ENCODE measurements at regions not wholly inside any gene's neighbourhood (a gene's known extent, or its start where the extent isn't known, plus 50 kb on each side); places are given as distances from the start of the nearest gene placed in this dataset.

DNA sequence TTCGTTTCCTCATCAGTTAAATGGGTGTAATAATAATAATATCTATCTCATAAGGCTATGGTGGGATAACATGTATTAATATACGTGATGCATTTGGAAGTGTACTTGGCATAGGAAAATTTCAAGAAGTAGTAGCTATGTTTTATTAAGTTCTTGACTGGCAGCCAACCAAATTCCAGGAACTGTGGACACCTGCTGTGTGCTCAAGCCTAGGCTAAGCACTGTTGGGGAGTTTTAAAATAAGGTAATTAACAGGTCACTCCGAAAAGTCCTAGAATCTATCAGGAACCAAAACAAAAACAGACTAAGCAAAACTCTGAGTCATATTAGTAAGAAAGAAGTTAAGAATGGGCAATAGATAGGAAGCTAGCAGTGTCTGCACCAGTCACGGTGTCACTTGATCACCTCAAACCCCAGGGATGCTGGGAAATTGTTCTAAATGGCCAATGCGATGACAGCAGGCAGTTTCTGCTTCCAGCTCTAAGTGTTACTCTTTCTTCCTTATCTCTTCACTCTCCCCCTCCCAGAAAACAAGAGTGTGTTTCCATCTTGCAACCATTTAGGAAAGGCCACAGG, 92.0 kb upstream of the GDF10 start:
- Histone ChIP-seq H2AFZ (ENCODE audit: low read length) (no peak overlapping the region), H3K9me3 (ENCODE audit: insufficient read depth, low read depth, low read length) (peaks cover 9% of the 10 kb centered on the region), H3K4me3 (ENCODE audit: low read length, poor library complexity, severe bottlenecking) (no peak overlapping the region), H3F3A (ENCODE audit: low read depth) (peaks cover 3% of the 10 kb centered on the region; the same call in 1 of the 2 replicates), H3K9ac (ENCODE audit: low read depth, low read length, poor library complexity, severe bottlenecking) (no peak overlapping the region), H3K27me3 (ENCODE audit: insufficient read depth, low read length, poor library complexity, severe bottlenecking) (no peaks in the 10 kb centered on the region), H3K4me2 (ENCODE audit: low read depth, low read length, poor library complexity, severe bottlenecking) (no peak overlapping the region), H3K9me2 (replicated peaks; ENCODE audit: low read depth, low read length) (no peaks in the 10 kb centered on the region), H3K4me1 (ENCODE audit: insufficient read depth, low read length, poor library complexity, severe bottlenecking) (peaks cover 32% of the 10 kb centered on the region), H3K79me2 (ENCODE audit: insufficient read depth, low read length) (no peaks in the 10 kb centered on the region), H4K20me1 (ENCODE audit: insufficient read depth, low read length, poor library complexity, severe bottlenecking) (no peaks in the 10 kb centered on the region), H3K36me3 (ENCODE audit: insufficient read depth, low read length) (no peaks in the 10 kb centered on the region)
- TF ChIP-seq CTCF (conservative IDR thresholded peaks at IDR 0.05; ENCODE audit: low read length) (no peak), EZH2phosphoT487 (IDR thresholded peaks at IDR 0.05; ENCODE audit: borderline replicate concordance) (no peak)

GRCh38 chr10:47209466-47209865, 90.5 kb upstream of the GDF10 start:
- Histone ChIP-seq H3K9ac (ENCODE audit: low read depth, low read length, poor library complexity, severe bottlenecking) (no peak overlapping the region), H3K4me1 (ENCODE audit: insufficient read depth, low read length, poor library complexity, severe bottlenecking) (peaks cover 41% of the 10 kb centered on the region), H2AFZ (ENCODE audit: low read length) (no peak overlapping the region), H3K36me3 (ENCODE audit: insufficient read depth, low read length) (no peaks in the 10 kb centered on the region), H3K9me3 (ENCODE audit: insufficient read depth, low read depth, low read length) (peaks cover 9% of the 10 kb centered on the region), H3K4me3 (ENCODE audit: low read length, poor library complexity, severe bottlenecking) (no peak overlapping the region), H3K79me2 (ENCODE audit: insufficient read depth, low read length) (no peaks in the 10 kb centered on the region), H4K20me1 (ENCODE audit: insufficient read depth, low read length, poor library complexity, severe bottlenecking) (no peaks in the 10 kb centered on the region), H3K27me3 (ENCODE audit: insufficient read depth, low read length, poor library complexity, severe bottlenecking) (no peaks in the 10 kb centered on the region), H3K4me2 (ENCODE audit: low read depth, low read length, poor library complexity, severe bottlenecking) (no peak overlapping the region), H3F3A (ENCODE audit: low read depth) (peaks cover 3% of the 10 kb centered on the region; the same call in 1 of the 2 replicates), H3K9me2 (replicated peaks; ENCODE audit: low read depth, low read length) (no peaks in the 10 kb centered on the region)
- no peak for TF ChIP-seq EZH2phosphoT487 (IDR thresholded peaks at IDR 0.05; ENCODE audit: borderline replicate concordance)
- TF ChIP-seq CTCF (conservative IDR thresholded peaks at IDR 0.05; ENCODE audit: low read length), result no peak

DNA sequence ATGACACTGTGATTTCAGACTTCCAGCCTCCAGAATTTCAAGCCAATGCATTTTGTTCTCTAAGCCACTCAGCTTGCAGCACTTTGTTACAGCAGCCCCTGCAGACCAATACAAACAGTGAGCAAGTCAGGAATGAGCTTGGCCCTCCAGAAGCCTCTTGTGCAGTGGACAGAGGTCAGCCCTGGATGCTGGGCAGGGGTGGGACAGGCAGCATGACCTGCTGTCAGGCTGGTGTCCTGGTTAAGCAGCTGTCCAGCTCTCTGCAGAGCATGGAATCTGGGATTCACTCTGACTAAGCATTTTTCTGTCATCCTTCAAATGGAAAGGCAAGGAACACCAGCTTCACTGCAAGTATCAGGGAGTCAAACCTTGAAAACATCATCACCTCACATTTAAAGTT, 85.5 kb upstream of the GDF10 start:
- peaks cover 32% of the 10 kb centered on the region for H3K4me1 ChIP-seq (ENCODE audit: insufficient read depth, low read length, poor library complexity, severe bottlenecking)
- no peaks in the 10 kb centered on the region for H3K79me2 ChIP-seq (ENCODE audit: insufficient read depth, low read length)
- TF ChIP-seq EZH2phosphoT487 (IDR thresholded peaks at IDR 0.05; ENCODE audit: borderline replicate concordance), result no peak
- no peak for TF ChIP-seq CTCF (conservative IDR thresholded peaks at IDR 0.05; ENCODE audit: low read length)
- no peak overlapping the region for H3K4me2 ChIP-seq (ENCODE audit: low read depth, low read length, poor library complexity, severe bottlenecking)
- H3K9ac ChIP-seq (ENCODE audit: low read depth, low read length, poor library complexity, severe bottlenecking), result no peak overlapping the region
- no peaks in the 10 kb centered on the region for H4K20me1 ChIP-seq (ENCODE audit: insufficient read depth, low read length, poor library complexity, severe bottlenecking)
- H3F3A ChIP-seq (ENCODE audit: low read depth), result peaks cover 2% of the 10 kb centered on the region; the same call in 1 of the 2 replicates
- no peaks in the 10 kb centered on the region for H3K27me3 ChIP-seq (ENCODE audit: insufficient read depth, low read length, poor library complexity, severe bottlenecking)
- H3K9me3 ChIP-seq (ENCODE audit: insufficient read depth, low read depth, low read length), result peaks cover 9% of the 10 kb centered on the region
- no peak overlapping the region for H3K4me3 ChIP-seq (ENCODE audit: low read length, poor library complexity, severe bottlenecking)
- H3K36me3 ChIP-seq (ENCODE audit: insufficient read depth, low read length), result no peaks in the 10 kb centered on the region
- no peaks in the 10 kb centered on the region for H3K9me2 ChIP-seq (replicated peaks; ENCODE audit: low read depth, low read length)
- H2AFZ ChIP-seq (ENCODE audit: low read length), result no peak overlapping the region

Data from Loucy (cell line).